ENCODE measurements at regions not wholly inside any gene's neighbourhood (a gene's known extent, or its start where the extent isn't known, plus 50 kb on each side); places are given as distances from the start of the nearest gene placed in this dataset.

DNA sequence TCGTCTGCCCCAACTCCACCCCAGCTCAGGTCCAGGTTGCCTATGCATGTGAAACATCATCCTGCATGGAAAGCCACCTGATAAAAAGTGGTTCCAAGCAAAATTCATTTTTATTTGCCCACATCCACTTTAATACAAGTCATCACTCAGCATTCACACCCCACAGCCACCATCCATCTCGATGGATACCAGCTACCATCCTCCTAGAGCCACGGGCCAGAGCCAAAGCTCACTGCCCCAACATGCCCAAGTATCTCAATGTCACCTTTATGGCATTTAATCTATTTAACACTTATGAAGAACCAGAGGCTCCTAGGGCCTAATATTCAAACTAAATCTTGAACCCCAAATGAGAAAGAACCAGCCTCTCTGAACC lies 70.5 kb downstream of the COPRS start:
- Histone ChIP-seq H3F3A (ENCODE audit: low read depth) (no peaks in the 10 kb centered on the region), H3K27me3 (ENCODE audit: insufficient read depth, low read length, poor library complexity, severe bottlenecking) (no peaks in the 10 kb centered on the region), H2AFZ (ENCODE audit: low read length) (no peak overlapping the region), H3K4me2 (ENCODE audit: low read depth, low read length, poor library complexity, severe bottlenecking) (no peak overlapping the region), H3K79me2 (ENCODE audit: insufficient read depth, low read length) (no peaks in the 10 kb centered on the region), H3K9me2 (replicated peaks; ENCODE audit: low read depth, low read length) (no peaks in the 10 kb centered on the region), H3K4me1 (ENCODE audit: insufficient read depth, low read length, poor library complexity, severe bottlenecking) (peaks cover 11% of the 10 kb centered on the region), H3K4me3 (ENCODE audit: low read length, poor library complexity, severe bottlenecking) (no peak overlapping the region), H3K36me3 (ENCODE audit: insufficient read depth, low read length) (no peaks in the 10 kb centered on the region), H3K9ac (ENCODE audit: low read depth, low read length, poor library complexity, severe bottlenecking) (no peak overlapping the region), H4K20me1 (ENCODE audit: insufficient read depth, low read length, poor library complexity, severe bottlenecking) (no peaks in the 10 kb centered on the region), H3K9me3 (ENCODE audit: insufficient read depth, low read depth, low read length) (no peaks in the 10 kb centered on the region)
- TF ChIP-seq, protein P1, sequence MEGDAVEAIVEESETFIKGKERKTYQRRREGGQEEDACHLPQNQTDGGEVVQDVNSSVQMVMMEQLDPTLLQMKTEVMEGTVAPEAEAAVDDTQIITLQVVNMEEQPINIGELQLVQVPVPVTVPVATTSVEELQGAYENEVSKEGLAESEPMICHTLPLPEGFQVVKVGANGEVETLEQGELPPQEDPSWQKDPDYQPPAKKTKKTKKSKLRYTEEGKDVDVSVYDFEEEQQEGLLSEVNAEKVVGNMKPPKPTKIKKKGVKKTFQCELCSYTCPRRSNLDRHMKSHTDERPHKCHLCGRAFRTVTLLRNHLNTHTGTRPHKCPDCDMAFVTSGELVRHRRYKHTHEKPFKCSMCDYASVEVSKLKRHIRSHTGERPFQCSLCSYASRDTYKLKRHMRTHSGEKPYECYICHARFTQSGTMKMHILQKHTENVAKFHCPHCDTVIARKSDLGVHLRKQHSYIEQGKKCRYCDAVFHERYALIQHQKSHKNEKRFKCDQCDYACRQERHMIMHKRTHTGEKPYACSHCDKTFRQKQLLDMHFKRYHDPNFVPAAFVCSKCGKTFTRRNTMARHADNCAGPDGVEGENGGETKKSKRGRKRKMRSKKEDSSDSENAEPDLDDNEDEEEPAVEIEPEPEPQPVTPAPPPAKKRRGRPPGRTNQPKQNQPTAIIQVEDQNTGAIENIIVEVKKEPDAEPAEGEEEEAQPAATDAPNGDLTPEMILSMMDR (conservative IDR thresholded peaks at IDR 0.05; ENCODE audit: low read length) = no peak
- TF ChIP-seq EZH2phosphoT487 (IDR thresholded peaks at IDR 0.05; ENCODE audit: borderline replicate concordance) = no peak

DNA sequence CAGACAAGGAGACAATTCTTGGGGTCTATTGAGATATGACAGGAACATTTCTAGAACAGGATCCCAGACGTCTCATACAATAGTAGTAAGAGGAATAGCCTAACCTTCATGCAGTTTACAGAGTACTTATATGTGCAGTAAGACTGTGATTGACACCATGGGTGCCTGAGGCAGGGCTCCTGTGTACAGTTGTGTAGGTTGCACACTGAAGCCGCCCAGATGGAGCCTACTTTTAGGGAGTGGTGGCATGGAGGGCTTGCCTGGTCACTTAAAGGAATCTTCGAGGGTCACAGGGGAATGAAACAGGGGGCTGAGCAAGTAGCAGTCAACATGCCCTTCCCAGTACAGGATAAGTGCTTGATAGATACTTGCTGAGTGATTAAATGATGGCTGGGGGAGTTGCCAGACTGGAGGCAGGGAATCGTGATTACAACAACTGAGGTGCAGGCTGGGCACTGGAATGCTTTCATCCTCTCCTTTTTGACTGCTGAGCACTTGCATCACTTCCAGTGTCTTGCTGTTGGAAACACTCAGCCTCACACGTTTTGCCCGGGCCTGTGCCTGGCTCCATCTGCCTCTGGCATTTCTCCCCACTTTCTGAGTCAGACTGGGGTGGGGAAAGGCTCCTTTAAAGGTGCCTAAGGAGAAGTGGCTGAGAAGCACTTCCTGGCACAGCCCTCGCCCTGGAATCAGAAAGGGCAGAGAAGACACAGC lies 71.0 kb downstream of the COPRS start:
- TF ChIP-seq, protein P1 (conservative IDR thresholded peaks at IDR 0.05; ENCODE audit: low read length) = no peak
- TF ChIP-seq EZH2phosphoT487 (IDR thresholded peaks at IDR 0.05; ENCODE audit: borderline replicate concordance) = no peak
- H4K20me1 ChIP-seq (ENCODE audit: insufficient read depth, low read length, poor library complexity, severe bottlenecking) = no peaks in the 10 kb centered on the region
- H3K9me3 ChIP-seq (ENCODE audit: insufficient read depth, low read depth, low read length) = no peaks in the 10 kb centered on the region
- H3F3A ChIP-seq (ENCODE audit: low read depth) = no peaks in the 10 kb centered on the region
- no peak overlapping the region for H3K4me2 ChIP-seq (ENCODE audit: low read depth, low read length, poor library complexity, severe bottlenecking)
- peaks cover 11% of the 10 kb centered on the region for H3K4me1 ChIP-seq (ENCODE audit: insufficient read depth, low read length, poor library complexity, severe bottlenecking)
- H3K79me2 ChIP-seq (ENCODE audit: insufficient read depth, low read length) = no peaks in the 10 kb centered on the region
- no peak overlapping the region for H2AFZ ChIP-seq (ENCODE audit: low read length)
- no peaks in the 10 kb centered on the region for H3K36me3 ChIP-seq (ENCODE audit: insufficient read depth, low read length)
- no peak overlapping the region for H3K4me3 ChIP-seq (ENCODE audit: low read length, poor library complexity, severe bottlenecking)
- no peaks in the 10 kb centered on the region for H3K9me2 ChIP-seq (replicated peaks; ENCODE audit: low read depth, low read length)
- no peaks in the 10 kb centered on the region for H3K27me3 ChIP-seq (ENCODE audit: insufficient read depth, low read length, poor library complexity, severe bottlenecking)
- H3K9ac ChIP-seq (ENCODE audit: low read depth, low read length, poor library complexity, severe bottlenecking) = no peak overlapping the region

DNA sequence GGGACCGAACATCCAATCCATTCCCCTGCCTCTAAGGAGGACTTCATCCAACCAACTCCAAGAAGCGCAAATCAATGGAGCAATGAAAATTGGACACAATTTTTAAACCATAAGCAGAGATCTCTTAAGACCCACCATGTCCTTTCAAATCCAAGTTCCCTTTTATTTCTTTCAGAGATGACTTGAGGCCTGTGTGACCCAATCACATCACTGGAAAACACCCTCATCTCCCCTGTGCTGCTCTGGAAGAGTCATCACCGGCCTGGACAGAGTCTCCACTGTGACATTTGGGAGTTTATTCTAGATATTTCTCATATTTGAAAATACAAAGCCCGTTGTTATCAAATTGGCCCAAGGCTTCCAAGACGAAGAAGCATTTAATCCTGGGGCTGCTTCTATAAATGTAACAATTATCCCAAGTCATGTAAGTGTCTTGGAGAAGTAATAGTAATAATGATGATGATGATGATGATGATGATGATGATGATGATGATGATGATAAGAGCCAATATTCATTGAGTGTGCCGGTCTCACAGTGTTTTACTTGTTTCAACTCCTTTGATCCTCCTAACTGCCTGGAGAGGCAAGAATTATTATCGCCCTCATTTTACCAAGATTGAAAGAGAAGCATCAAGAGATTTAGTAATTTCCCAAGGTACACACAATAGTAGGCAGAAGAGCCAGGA lies 72.1 kb downstream of the COPRS start:
- Histone ChIP-seq H3K27me3 (ENCODE audit: insufficient read depth, low read length, poor library complexity, severe bottlenecking) (no peaks in the 10 kb centered on the region), H4K20me1 (ENCODE audit: insufficient read depth, low read length, poor library complexity, severe bottlenecking) (no peaks in the 10 kb centered on the region), H3K4me3 (ENCODE audit: low read length, poor library complexity, severe bottlenecking) (no peak overlapping the region), H2AFZ (ENCODE audit: low read length) (no peak overlapping the region), H3K36me3 (ENCODE audit: insufficient read depth, low read length) (no peaks in the 10 kb centered on the region), H3K4me2 (ENCODE audit: low read depth, low read length, poor library complexity, severe bottlenecking) (no peak overlapping the region), H3F3A (ENCODE audit: low read depth) (no peaks in the 10 kb centered on the region), H3K9me2 (replicated peaks; ENCODE audit: low read depth, low read length) (no peaks in the 10 kb centered on the region), H3K4me1 (ENCODE audit: insufficient read depth, low read length, poor library complexity, severe bottlenecking) (peaks cover 4% of the 10 kb centered on the region), H3K9me3 (ENCODE audit: insufficient read depth, low read depth, low read length) (no peaks in the 10 kb centered on the region), H3K9ac (ENCODE audit: low read depth, low read length, poor library complexity, severe bottlenecking) (no peak overlapping the region), H3K79me2 (ENCODE audit: insufficient read depth, low read length) (no peaks in the 10 kb centered on the region)
- no peak for TF ChIP-seq EZH2phosphoT487 (IDR thresholded peaks at IDR 0.05; ENCODE audit: borderline replicate concordance)
- TF ChIP-seq, protein P1 (conservative IDR thresholded peaks at IDR 0.05; ENCODE audit: low read length) = no peak

Data from Loucy (cell line).